Osteoblast (primary cell): ENCODE measurements at regions not wholly inside any gene's neighbourhood (a gene's known extent, or its start where the extent isn't known, plus 50 kb on each side); places are given as distances from the start of the nearest gene placed in this dataset.

Source experiments
- DNase-seq: peaks from one replicate; pipeline ENCODE4 v3.0.0; 2011; ENCODE audit warnings: low spot score, mixed read lengths; ENCODE audit not compliant: insufficient read length; ENCODE audit errors: missing footprints
- H2AFZ ChIP-seq: 2 replicates; pipeline ENCODE4 v1.6.0; 2011; ENCODE audit warnings: mild to moderate bottlenecking, low read length
- H3K27ac ChIP-seq: 2 replicates; pipeline ENCODE4 v1.5.1; 2011; ENCODE audit warnings: mild to moderate bottlenecking, low read depth, low read length, moderate library complexity
- H3K27me3 ChIP-seq: 2 replicates; pipeline ENCODE4 v1.6.0; 2012; ENCODE audit warnings: mild to moderate bottlenecking, control low read depth, inconsistent platforms, low read length, moderate library complexity; ENCODE audit not compliant: insufficient read depth
- H3K36me3 ChIP-seq: 2 replicates; pipeline ENCODE4 v1.5.1; 2011; ENCODE audit warnings: mild to moderate bottlenecking, low read length, control low read depth, moderate library complexity; ENCODE audit not compliant: insufficient read depth
- H3K4me1 ChIP-seq: 2 replicates; pipeline ENCODE4 v1.5.1; 2011; ENCODE audit warnings: mild to moderate bottlenecking, low read length, control low read depth, moderate library complexity; ENCODE audit not compliant: insufficient read depth
- H3K4me2 ChIP-seq: 2 replicates; pipeline ENCODE4 v1.6.0; 2011; ENCODE audit warnings: mild to moderate bottlenecking, low read length; ENCODE audit not compliant: insufficient read depth
- H3K4me3 ChIP-seq: fragments of 200-600 bp; sonication (generic); 3 replicates; pipeline ENCODE4 v1.5.1; 2012; ENCODE audit warnings: mild to moderate bottlenecking, low read length, inconsistent platforms; ENCODE audit not compliant: insufficient read depth
- H3K79me2 ChIP-seq: 2 replicates; pipeline ENCODE4 v1.6.0; 2012; ENCODE audit warnings: mild to moderate bottlenecking, low read length, control low read depth, inconsistent platforms; ENCODE audit not compliant: insufficient read depth
- H3K9me3 ChIP-seq: 2 replicates; pipeline ENCODE4 v1.5.1; 2011; ENCODE audit warnings: low read depth, low read length, control low read depth
- H4K20me1 ChIP-seq: 2 replicates; pipeline ENCODE4 v1.6.0; 2012; ENCODE audit warnings: mild to moderate bottlenecking, low read length, control low read depth; ENCODE audit not compliant: insufficient read depth
- CTCF ChIP-seq: IDR thresholded peaks from 2 replicates; pipeline ENCODE4 v1.5.1; 2011; ENCODE audit warnings: mild to moderate bottlenecking, low read depth, low read length, moderate library complexity; ENCODE audit errors: extremely low read depth

- no peak overlapping the region for H3K4me2 ChIP-seq
- H2AFZ ChIP-seq, result no peak overlapping the region
- no peak overlapping the region for H3K4me3 ChIP-seq
- H3K79me2 ChIP-seq, result no peaks in the 10 kb centered on the region
- H3K4me1 ChIP-seq, result peaks cover 15% of the 10 kb centered on the region
- no peaks in the 10 kb centered on the region for H3K27me3 ChIP-seq
- no peak overlapping the region for H3K27ac ChIP-seq
- H4K20me1 ChIP-seq, result no peaks in the 10 kb centered on the region
- DNase-seq, result peak; percentile 14
- no peak for TF ChIP-seq CTCF
- no peaks in the 10 kb centered on the region for H3K36me3 ChIP-seq
- H3K9me3 ChIP-seq, result no peaks in the 10 kb centered on the region
These were observed 53.8 kb upstream of the KLF9 start for GRCh38 chr9:70468291-70468690.

- Histone ChIP-seq H3K4me1 (peaks cover 13% of the 10 kb centered on the region), H4K20me1 (no peaks in the 10 kb centered on the region), H3K27ac (peak overlapping the region; percentile 75), H3K36me3 (no peaks in the 10 kb centered on the region), H3K79me2 (no peaks in the 10 kb centered on the region), H3K9me3 (no peaks in the 10 kb centered on the region), H3K27me3 (no peaks in the 10 kb centered on the region), H3K4me3 (no peak overlapping the region), H3K4me2 (peak overlapping the region; percentile 34), H2AFZ (peak overlapping the region; percentile 83)
- TF ChIP-seq CTCF, result peak; percentile 12
- DNase-seq, result peak; percentile 93
These were observed 52.6 kb upstream of the KLF9 start for GRCh38 chr9:70466976-70467561.

GRCh38 chr9:70465904-70466303 is 51.4 kb upstream of the KLF9 start:
- Histone ChIP-seq H3K4me2 (no peak overlapping the region), H3K36me3 (no peaks in the 10 kb centered on the region), H3K4me3 (no peak overlapping the region), H3K4me1 (peaks cover 13% of the 10 kb centered on the region), H3K27ac (no peak overlapping the region), H3K79me2 (no peaks in the 10 kb centered on the region), H4K20me1 (no peaks in the 10 kb centered on the region), H3K27me3 (no peaks in the 10 kb centered on the region), H2AFZ (no peak overlapping the region), H3K9me3 (no peaks in the 10 kb centered on the region)
- no peak for DNase-seq
- TF ChIP-seq CTCF, result no peak

GRCh38 chr9:70465398-70465797 is 50.9 kb upstream of the KLF9 start:
- no peak for DNase-seq
- H3K79me2 ChIP-seq, result no peaks in the 10 kb centered on the region
- H3K27ac ChIP-seq, result no peak overlapping the region
- no peaks in the 10 kb centered on the region for H3K27me3 ChIP-seq
- peaks cover 13% of the 10 kb centered on the region for H3K4me1 ChIP-seq
- H3K4me2 ChIP-seq, result no peak overlapping the region
- no peaks in the 10 kb centered on the region for H4K20me1 ChIP-seq
- no peak for TF ChIP-seq CTCF
- H3K36me3 ChIP-seq, result no peaks in the 10 kb centered on the region
- no peak overlapping the region for H2AFZ ChIP-seq
- no peaks in the 10 kb centered on the region for H3K9me3 ChIP-seq
- H3K4me3 ChIP-seq, result no peak overlapping the region
